MCF 10A (cell line): ENCODE measurements at regions not wholly inside any gene's neighbourhood (a gene's known extent, or its start where the extent isn't known, plus 50 kb on each side); places are given as distances from the start of the nearest gene placed in this dataset.

ENCODE experiments used
- BruUV-seq: library from RNA; stranded (reverse); fragments of 400-500 nt; replicated peaks from 2 replicates; lab custom pipeline; 2021; lab: Mats Ljungman, UMichigan
- CTCF ChIA-PET: fragments of 300-600 bp; sonication (Branson Sonifier 250); formaldehyde crosslinking; extraction: SDS; loops from one replicate; lab custom pipeline; 2021; ENCODE audit warnings: antibody characterized with exemption, inconsistent platforms; lab: Yijun Ruan, JAX
- POLR2A ChIA-PET: fragments of 300-600, 350-650 bp; sonication (Branson Sonifier 250); formaldehyde crosslinking; extraction: SDS; loops from one replicate; lab custom pipeline; 2020; ENCODE audit warnings: antibody characterized with exemption, inconsistent platforms; lab: Yijun Ruan, JAX
- DNase-seq: peaks from one replicate; pipeline ENCODE4 v3.0.0-alpha.2; 2018; ENCODE audit not compliant: unreplicated experiment
- H3K27ac Mint-ChIP-seq: one replicate; pipeline ENCODE4 v1.8.0; 2022; ENCODE audit warnings: mild to moderate bottlenecking, low read depth, mixed read lengths; ENCODE audit not compliant: unreplicated experiment
- H3K27me3 Mint-ChIP-seq: one replicate; pipeline ENCODE4 v1.8.0; 2022; ENCODE audit warnings: mixed read lengths; ENCODE audit not compliant: insufficient read depth, unreplicated experiment
- H3K36me3 Mint-ChIP-seq: one replicate; pipeline ENCODE4 v1.8.0; 2022; ENCODE audit warnings: mild to moderate bottlenecking, moderate library complexity, mixed read lengths; ENCODE audit not compliant: insufficient read depth, unreplicated experiment
- H3K4me1 Mint-ChIP-seq: one replicate; pipeline ENCODE4 v1.8.0; 2022; ENCODE audit warnings: mixed read lengths; ENCODE audit not compliant: insufficient read depth, unreplicated experiment
- H3K4me3 Mint-ChIP-seq: one replicate; pipeline ENCODE4 v1.8.0; 2022; ENCODE audit warnings: mild to moderate bottlenecking, moderate library complexity, mixed read lengths; ENCODE audit not compliant: unreplicated experiment
- H3K9me3 Mint-ChIP-seq: one replicate; pipeline ENCODE4 v1.8.0; 2022; ENCODE audit warnings: mixed read lengths; ENCODE audit not compliant: unreplicated experiment
- CTCF ChIP-seq: fragments of 200-600 bp; IDR thresholded peaks from one replicate; pipeline ENCODE4 v1.8.0; 2022; ENCODE audit warnings: antibody characterized with exemption, mild to moderate bottlenecking; ENCODE audit not compliant: unreplicated experiment
- intact Hi-C: fragments of 100-400 bp; cut with micrococcal nuclease; formaldehyde crosslinking; loops from 2 replicates; pipeline ENCODE4 v1.14.1; 2022

- BruUV-seq, result no TSS peak
- no peaks in the 10 kb centered on the region for H3K9me3 Mint-ChIP-seq
- no peak overlapping the region for H3K4me3 Mint-ChIP-seq
- intact Hi-C loops, result no loop called here
- H3K27ac Mint-ChIP-seq, result no peak overlapping the region
- CTCF ChIA-PET, result interaction anchor here (1.1 kb wide), 1 partner anchor 175 kb away, joined by 3 read pairs; no protein-coding TSS in a partner anchor
- POLR2A ChIA-PET, result interaction anchor here (0.6 kb wide), 1 partner anchor 259 kb away, joined by 5 read pairs; no protein-coding TSS in a partner anchor
- DNase-seq, result no peak
- no peaks in the 10 kb centered on the region for H3K27me3 Mint-ChIP-seq
- H3K4me1 Mint-ChIP-seq, result no peaks in the 10 kb centered on the region
- H3K36me3 Mint-ChIP-seq, result no peaks in the 10 kb centered on the region
- no peak for TF ChIP-seq CTCF
Observed at GRCh38 chr10:56258378-56258777, 102.7 kb downstream of the ZWINT start.

GRCh38 chr10:56255298-56255697, 105.8 kb downstream of the ZWINT start:
- TF ChIP-seq CTCF, result no peak
- BruUV-seq, result no TSS peak
- Mint-ChIP-seq H3K4me3 (no peak overlapping the region), H3K36me3 (no peaks in the 10 kb centered on the region), H3K27ac (no peak overlapping the region), H3K9me3 (no peaks in the 10 kb centered on the region), H3K27me3 (no peaks in the 10 kb centered on the region), H3K4me1 (no peaks in the 10 kb centered on the region)
- POLR2A ChIA-PET, result no interaction called here
- intact Hi-C loops, result no loop called here
- CTCF ChIA-PET, result no interaction called here
- no peak for DNase-seq

GRCh38 chr10:56240471-56240870, 120.6 kb downstream of the ZWINT start:
- intact Hi-C loops, result no loop called here
- CTCF ChIA-PET, result no interaction called here
- DNase-seq, result no peak
- Mint-ChIP-seq H3K4me1 (no peaks in the 10 kb centered on the region), H3K9me3 (no peaks in the 10 kb centered on the region), H3K27ac (no peak overlapping the region), H3K27me3 (peaks cover 22% of the 10 kb centered on the region), H3K36me3 (no peaks in the 10 kb centered on the region), H3K4me3 (no peak overlapping the region)
- BruUV-seq, result no TSS peak
- TF ChIP-seq CTCF, result no peak
- POLR2A ChIA-PET, result no interaction called here

- H3K27ac Mint-ChIP-seq, result no peak overlapping the region
- H3K36me3 Mint-ChIP-seq, result no peaks in the 10 kb centered on the region
- BruUV-seq, result no TSS peak
- H3K27me3 Mint-ChIP-seq, result peaks cover 9% of the 10 kb centered on the region
- H3K9me3 Mint-ChIP-seq, result no peaks in the 10 kb centered on the region
- intact Hi-C loops, result no loop called here
- no peak for TF ChIP-seq CTCF
- peak; percentile 48 for DNase-seq
- no peak overlapping the region for H3K4me3 Mint-ChIP-seq
- POLR2A ChIA-PET, result no interaction called here
- CTCF ChIA-PET, result no interaction called here
- H3K4me1 Mint-ChIP-seq, result no peaks in the 10 kb centered on the region
Observed at GRCh38 chr10:56231436-56231835, 129.6 kb downstream of the ZWINT start.
